Activated CD4-positive, alpha-beta T cell treated with anti-CD3 and anti-CD28 coated beads, Interleukin-2, amount 10 ng/mL, durations not matched to agents 7 days and 5 days (primary cell): ENCODE measurements at regions not wholly inside any gene's neighbourhood (a gene's known extent, or its start where the extent isn't known, plus 50 kb on each side); places are given as distances from the start of the nearest gene placed in this dataset.
"Not testable (repeated sequence)": the region's sequence is repeated elsewhere in the genome, so short reads cannot be mapped to it uniquely, and the experiment has no call there.

Experiments used
- CTCF ChIA-PET: fragments of 350-600 bp; sonication (Branson Sonifier 250); formaldehyde crosslinking; loops from one replicate; lab custom pipeline; 2021; ENCODE audit warnings: antibody characterized with exemption; lab: Charles Lee
- POLR2A ChIA-PET: fragments of 350-600 bp; sonication (Branson Sonifier 250); formaldehyde crosslinking; loops from one replicate; lab custom pipeline; 2021; ENCODE audit warnings: antibody characterized with exemption; lab: Charles Lee
- DNase-seq: peaks from one replicate; pipeline ENCODE4 v3.0.0-alpha.2; 2020
- H3K27ac Mint-ChIP-seq: one replicate; pipeline ENCODE4 v1.8.0; 2021; ENCODE audit warnings: mild to moderate bottlenecking, moderate library complexity, mixed read lengths
- H3K27me3 Mint-ChIP-seq: one replicate; pipeline ENCODE4 v1.8.0; 2021; ENCODE audit warnings: mixed read lengths
- H3K36me3 Mint-ChIP-seq: one replicate; pipeline ENCODE4 v1.8.0; 2021; ENCODE audit warnings: low read depth, mixed read lengths
- H3K4me1 Mint-ChIP-seq: one replicate; pipeline ENCODE4 v1.8.0; 2021; ENCODE audit warnings: mixed read lengths
- H3K4me3 Mint-ChIP-seq: one replicate; pipeline ENCODE4 v1.8.0; 2021; ENCODE audit warnings: mild to moderate bottlenecking, moderate library complexity, mixed read lengths
- H3K9me3 Mint-ChIP-seq: one replicate; pipeline ENCODE4 v1.8.0; 2021; ENCODE audit warnings: mixed read lengths

DNA sequence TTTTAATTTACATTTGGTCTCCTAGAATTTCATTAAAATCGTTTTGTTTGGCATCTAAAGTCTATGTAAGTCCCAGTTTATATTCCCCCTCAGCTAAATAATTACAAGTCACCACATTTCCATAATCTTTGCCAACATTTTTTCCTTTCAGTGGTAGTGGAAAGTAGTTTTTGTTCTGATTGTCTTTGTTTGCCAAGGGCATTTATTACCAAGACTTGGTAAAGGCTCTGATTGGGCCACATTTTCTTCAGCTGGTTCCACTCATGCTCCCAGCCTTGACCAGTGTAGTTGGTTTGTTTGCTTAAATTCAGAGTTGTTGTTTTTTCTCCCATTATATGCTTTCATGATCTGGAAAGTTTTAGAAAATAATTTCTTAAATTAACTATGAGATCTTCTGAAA, 153.4 kb upstream of the MME start:
- Mint-ChIP-seq H3K27me3 (no peaks in the 10 kb centered on the region), H3K4me1 (no peaks in the 10 kb centered on the region), H3K9me3 (no peaks in the 10 kb centered on the region), H3K4me3 (no peak overlapping the region), H3K27ac (no peak overlapping the region), H3K36me3 (no peaks in the 10 kb centered on the region)
- POLR2A ChIA-PET = no interaction called here
- CTCF ChIA-PET = no interaction called here
- DNase-seq = no peak

- no peak for DNase-seq
- H3K36me3 Mint-ChIP-seq = no peaks in the 10 kb centered on the region
- ChIA-PET CTCF (no interaction called here), POLR2A (no interaction called here)
- H3K9me3 Mint-ChIP-seq = peaks cover 3% of the 10 kb centered on the region
- no peaks in the 10 kb centered on the region for H3K27me3 Mint-ChIP-seq
- H3K4me1 Mint-ChIP-seq = no peaks in the 10 kb centered on the region
- H3K4me3 Mint-ChIP-seq = no peak overlapping the region
- no peak overlapping the region for H3K27ac Mint-ChIP-seq
Observed at GRCh38 chr3:154921351-154921750, 158.8 kb upstream of the MME start.

DNA sequence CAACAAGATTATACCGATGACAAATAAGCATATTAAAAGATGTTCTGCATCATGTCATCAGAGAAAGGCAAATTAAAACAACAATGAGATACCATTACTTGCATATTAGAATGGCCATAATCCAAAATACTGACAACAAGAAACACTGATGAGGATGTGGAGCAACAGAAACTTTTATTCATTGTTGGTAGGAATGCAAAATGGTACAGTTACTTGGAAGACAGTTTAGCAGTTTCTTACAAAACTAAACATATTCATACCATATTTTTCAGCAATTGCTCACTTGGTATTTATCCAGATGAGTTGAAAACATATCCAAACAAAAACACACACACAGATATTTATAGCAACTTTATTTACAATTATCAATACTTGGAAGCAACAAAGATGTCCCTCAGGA, 160.9 kb upstream of the MME start:
- Mint-ChIP-seq H3K4me3 (no peak overlapping the region), H3K36me3 (no peaks in the 10 kb centered on the region), H3K27ac (no peak overlapping the region), H3K4me1 (no peaks in the 10 kb centered on the region), H3K27me3 (no peaks in the 10 kb centered on the region), H3K9me3 (peaks cover 5% of the 10 kb centered on the region)
- ChIA-PET POLR2A (no interaction called here), CTCF (no interaction called here)
- DNase-seq = no peak

DNA sequence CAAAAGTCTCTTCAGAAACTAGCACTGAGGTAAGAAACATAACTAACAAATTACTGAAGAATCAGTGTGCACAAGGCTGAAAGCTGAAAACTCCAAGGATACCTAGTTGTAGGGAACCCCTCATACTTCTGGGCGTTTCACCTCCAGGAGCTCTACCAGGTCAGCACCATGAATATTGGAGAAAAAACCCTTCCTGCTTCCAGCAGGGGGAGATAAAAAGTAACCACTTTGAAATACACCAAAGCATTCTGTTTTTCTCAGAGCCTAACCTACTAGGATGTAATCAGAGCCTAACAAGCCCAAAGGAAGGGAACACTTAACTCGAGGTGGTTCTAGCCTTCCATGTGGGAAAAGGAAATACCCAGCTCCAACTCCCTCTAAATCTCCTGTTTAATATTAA, 175.8 kb upstream of the MME start:
- H3K4me3 Mint-ChIP-seq = no peak overlapping the region
- DNase-seq = no peak
- no peak overlapping the region for H3K27ac Mint-ChIP-seq
- no peaks in the 10 kb centered on the region for H3K27me3 Mint-ChIP-seq
- no peaks in the 10 kb centered on the region for H3K36me3 Mint-ChIP-seq
- H3K4me1 Mint-ChIP-seq = no peaks in the 10 kb centered on the region
- ChIA-PET POLR2A (no interaction called here), CTCF (no interaction called here)
- H3K9me3 Mint-ChIP-seq = peaks cover under 1% of the 10 kb centered on the region

- CTCF ChIA-PET, H3K36me3 Mint-ChIP-seq, H3K4me3 Mint-ChIP-seq, H3K27ac Mint-ChIP-seq, H3K9me3 Mint-ChIP-seq, H3K4me1 Mint-ChIP-seq, DNase-seq, H3K27me3 Mint-ChIP-seq, POLR2A ChIA-PET: not testable (repeated sequence)
Observed at GRCh38 chr3:154902495-154902894, 177.6 kb upstream of the MME start.

GRCh38 chr3:154901278-154901677, 178.8 kb upstream of the MME start:
- POLR2A ChIA-PET = no interaction called here
- Mint-ChIP-seq H3K27ac (no peak overlapping the region), H3K27me3 (no peaks in the 10 kb centered on the region), H3K4me3 (no peak overlapping the region), H3K9me3 (no peaks in the 10 kb centered on the region), H3K4me1 (no peaks in the 10 kb centered on the region), H3K36me3 (no peaks in the 10 kb centered on the region)
- CTCF ChIA-PET = no interaction called here
- DNase-seq = no peak

GRCh38 chr3:154900816-154901215, 179.3 kb upstream of the MME start:
- Mint-ChIP-seq H3K4me3 (no peak overlapping the region), H3K4me1 (no peaks in the 10 kb centered on the region), H3K36me3 (no peaks in the 10 kb centered on the region), H3K27me3 (no peaks in the 10 kb centered on the region), H3K9me3 (no peaks in the 10 kb centered on the region), H3K27ac (no peak overlapping the region)
- no peak for DNase-seq
- ChIA-PET CTCF (no interaction called here), POLR2A (no interaction called here)

GRCh38 chr3:154898916-154899315, 181.2 kb upstream of the MME start:
- no peaks in the 10 kb centered on the region for H3K9me3 Mint-ChIP-seq
- H3K36me3 Mint-ChIP-seq = no peaks in the 10 kb centered on the region
- no peak overlapping the region for H3K27ac Mint-ChIP-seq
- no peak overlapping the region for H3K4me3 Mint-ChIP-seq
- CTCF ChIA-PET = no interaction called here
- DNase-seq = no peak
- POLR2A ChIA-PET = no interaction called here
- H3K27me3 Mint-ChIP-seq = no peaks in the 10 kb centered on the region
- no peaks in the 10 kb centered on the region for H3K4me1 Mint-ChIP-seq

GRCh38 chr3:154898443-154898842, 181.7 kb upstream of the MME start:
- no peaks in the 10 kb centered on the region for H3K36me3 Mint-ChIP-seq
- no peak overlapping the region for H3K4me3 Mint-ChIP-seq
- ChIA-PET CTCF (no interaction called here), POLR2A (no interaction called here)
- no peak overlapping the region for H3K27ac Mint-ChIP-seq
- no peaks in the 10 kb centered on the region for H3K27me3 Mint-ChIP-seq
- H3K4me1 Mint-ChIP-seq = no peaks in the 10 kb centered on the region
- no peak for DNase-seq
- H3K9me3 Mint-ChIP-seq = no peaks in the 10 kb centered on the region

- Mint-ChIP-seq H3K9me3 (no peaks in the 10 kb centered on the region), H3K36me3 (no peaks in the 10 kb centered on the region), H3K4me3 (no peak overlapping the region), H3K27ac (no peak overlapping the region), H3K27me3 (no peaks in the 10 kb centered on the region), H3K4me1 (no peaks in the 10 kb centered on the region)
- POLR2A ChIA-PET = no interaction called here
- CTCF ChIA-PET = no interaction called here
- no peak for DNase-seq
Observed at GRCh38 chr3:154893813-154894212, 186.3 kb upstream of the MME start.

- Mint-ChIP-seq H3K4me3 (no peak overlapping the region), H3K27me3 (no peaks in the 10 kb centered on the region), H3K9me3 (no peaks in the 10 kb centered on the region), H3K4me1 (no peaks in the 10 kb centered on the region), H3K36me3 (no peaks in the 10 kb centered on the region), H3K27ac (no peak overlapping the region)
- ChIA-PET CTCF (no interaction called here), POLR2A (no interaction called here)
- DNase-seq = no peak
Observed at GRCh38 chr3:154889227-154889634, 190.9 kb upstream of the MME start.

DNA sequence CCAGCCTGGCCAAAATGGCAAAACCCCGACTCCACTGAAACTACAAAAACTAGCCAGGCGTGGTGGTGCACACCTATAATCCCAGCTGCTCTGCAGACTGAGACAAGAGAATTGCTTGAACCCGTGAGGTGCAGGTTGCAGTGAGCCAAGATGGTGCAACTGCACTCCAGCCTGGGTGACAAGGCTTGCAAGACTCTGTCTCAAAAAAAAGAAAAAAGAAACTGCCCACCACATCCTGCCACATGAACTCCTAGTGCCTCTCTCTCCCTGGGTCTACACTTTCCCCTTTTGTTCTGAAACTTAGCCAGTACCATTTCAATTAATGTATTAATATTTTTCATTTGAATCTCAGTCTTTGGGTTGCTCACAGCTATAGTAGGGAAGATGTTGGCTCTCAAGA, 192.2 kb upstream of the MME start:
- H3K36me3 Mint-ChIP-seq = no peaks in the 10 kb centered on the region
- H3K4me3 Mint-ChIP-seq = no peak overlapping the region
- H3K9me3 Mint-ChIP-seq = no peaks in the 10 kb centered on the region
- no peaks in the 10 kb centered on the region for H3K27me3 Mint-ChIP-seq
- CTCF ChIA-PET = no interaction called here
- POLR2A ChIA-PET = no interaction called here
- DNase-seq = no peak
- no peak overlapping the region for H3K27ac Mint-ChIP-seq
- H3K4me1 Mint-ChIP-seq = no peaks in the 10 kb centered on the region

DNA sequence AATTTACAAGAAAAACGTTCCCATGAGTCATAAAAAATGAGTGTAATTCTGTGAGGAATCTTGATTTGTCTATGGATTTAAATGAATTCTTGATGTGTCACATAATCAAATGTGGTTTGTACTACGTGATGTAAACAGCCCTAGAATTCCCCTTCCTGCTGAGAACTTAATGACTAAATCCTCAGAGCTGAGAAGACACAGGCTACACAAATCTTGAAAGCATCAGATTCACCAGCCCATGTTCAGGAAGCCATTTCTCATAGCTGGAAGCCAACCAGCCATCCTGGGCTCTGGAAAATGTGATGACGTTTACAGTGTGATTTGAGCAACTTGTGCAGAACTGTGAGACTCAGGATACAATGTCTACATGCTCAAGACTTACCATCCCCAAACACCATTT, 193.7 kb upstream of the MME start:
- H3K9me3 Mint-ChIP-seq = no peaks in the 10 kb centered on the region
- H3K36me3 Mint-ChIP-seq = no peaks in the 10 kb centered on the region
- no peak for DNase-seq
- POLR2A ChIA-PET = no interaction called here
- H3K4me3 Mint-ChIP-seq = no peak overlapping the region
- H3K27ac Mint-ChIP-seq = no peak overlapping the region
- no peaks in the 10 kb centered on the region for H3K4me1 Mint-ChIP-seq
- CTCF ChIA-PET = no interaction called here
- H3K27me3 Mint-ChIP-seq = no peaks in the 10 kb centered on the region

DNA sequence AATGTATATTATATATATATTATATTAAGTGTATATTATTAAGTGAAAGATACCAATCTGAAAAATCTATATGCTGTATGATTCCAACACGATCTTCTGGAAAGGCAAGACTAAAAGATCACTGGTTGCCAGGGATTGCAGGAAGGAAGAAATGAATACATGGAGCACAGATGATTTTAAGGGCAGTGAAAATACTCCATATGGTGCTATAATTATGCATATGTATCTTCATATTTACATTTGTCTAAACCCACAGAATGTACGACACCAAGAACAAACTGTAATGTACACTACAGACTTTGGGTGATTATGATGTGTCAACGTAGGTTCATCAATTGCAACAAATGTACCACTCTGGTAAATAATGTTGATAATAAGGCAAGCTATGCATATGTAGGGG, 194.7 kb upstream of the MME start:
- Mint-ChIP-seq H3K27ac (no peak overlapping the region), H3K4me3 (no peak overlapping the region), H3K27me3 (no peaks in the 10 kb centered on the region), H3K9me3 (peaks cover 3% of the 10 kb centered on the region), H3K4me1 (no peaks in the 10 kb centered on the region), H3K36me3 (no peaks in the 10 kb centered on the region)
- ChIA-PET POLR2A (no interaction called here), CTCF (no interaction called here)
- DNase-seq = no peak

DNA sequence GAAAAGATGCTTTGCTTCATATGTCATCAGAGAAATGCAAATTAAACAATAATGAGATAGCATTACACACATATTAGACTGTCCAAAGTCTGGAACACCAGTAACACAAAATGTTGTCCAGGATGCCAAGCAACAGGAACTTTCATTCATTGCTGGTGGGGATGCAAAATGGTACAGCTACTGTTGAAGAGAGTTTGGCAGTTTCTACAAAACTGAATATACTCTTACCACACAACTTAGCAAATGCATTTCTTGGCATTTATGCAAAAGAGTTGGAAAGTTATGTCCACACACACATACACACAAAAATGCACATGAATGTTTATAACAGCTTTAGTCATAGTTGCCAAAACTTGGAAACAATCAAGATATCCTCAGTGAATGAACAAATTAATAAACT, 195.2 kb upstream of the MME start:
- Mint-ChIP-seq H3K36me3 (no peaks in the 10 kb centered on the region), H3K27ac (no peak overlapping the region), H3K4me3 (no peak overlapping the region), H3K9me3 (peaks cover 3% of the 10 kb centered on the region), H3K4me1 (no peaks in the 10 kb centered on the region), H3K27me3 (no peaks in the 10 kb centered on the region)
- POLR2A ChIA-PET = no interaction called here
- CTCF ChIA-PET = no interaction called here
- DNase-seq = no peak
